Activated naive CD4-positive, alpha-beta T cell treated with anti-CD3 and anti-CD28 coated beads, Interleukin-2, amount 50 U/mL, for 72 hours (primary cell): ENCODE measurements at regions not wholly inside any gene's neighbourhood (a gene's known extent, or its start where the extent isn't known, plus 50 kb on each side); places are given as distances from the start of the nearest gene placed in this dataset.
"Not testable (repeated sequence)": the region's sequence is repeated elsewhere in the genome, so short reads cannot be mapped to it uniquely, and the experiment has no call there.

Experiments
- ATAC-seq, 2 donors: fragments of 150-1000 bp; cut with Tn5 transposase; 2 replicates each; pipeline ENCODE4 v1.10.0; 2021; ENCODE audit warnings: mild to moderate bottlenecking in 2 of 2, moderate library complexity in 2 of 2
- DNase-seq, 2 donors: peaks; one replicate each; pipeline ENCODE4 v3.0.0; 2021 to 2022; ENCODE audit warnings: low spot score in 2 of 2
- H3K27ac Mint-ChIP-seq, 2 donors: one replicate each; pipeline ENCODE4 v1.8.0; 2022; ENCODE audit warnings: mild to moderate bottlenecking in 2 of 2, mixed read lengths in 2 of 2
- H3K36me3 Mint-ChIP-seq, 2 donors: one replicate each; pipeline ENCODE4 v1.8.0; 2022; ENCODE audit warnings: mixed read lengths in 2 of 2
- H3K9me3 Mint-ChIP-seq, 2 donors: one replicate each; pipeline ENCODE4 v1.8.0; 2022; ENCODE audit warnings: mixed read lengths in 2 of 2

DNA sequence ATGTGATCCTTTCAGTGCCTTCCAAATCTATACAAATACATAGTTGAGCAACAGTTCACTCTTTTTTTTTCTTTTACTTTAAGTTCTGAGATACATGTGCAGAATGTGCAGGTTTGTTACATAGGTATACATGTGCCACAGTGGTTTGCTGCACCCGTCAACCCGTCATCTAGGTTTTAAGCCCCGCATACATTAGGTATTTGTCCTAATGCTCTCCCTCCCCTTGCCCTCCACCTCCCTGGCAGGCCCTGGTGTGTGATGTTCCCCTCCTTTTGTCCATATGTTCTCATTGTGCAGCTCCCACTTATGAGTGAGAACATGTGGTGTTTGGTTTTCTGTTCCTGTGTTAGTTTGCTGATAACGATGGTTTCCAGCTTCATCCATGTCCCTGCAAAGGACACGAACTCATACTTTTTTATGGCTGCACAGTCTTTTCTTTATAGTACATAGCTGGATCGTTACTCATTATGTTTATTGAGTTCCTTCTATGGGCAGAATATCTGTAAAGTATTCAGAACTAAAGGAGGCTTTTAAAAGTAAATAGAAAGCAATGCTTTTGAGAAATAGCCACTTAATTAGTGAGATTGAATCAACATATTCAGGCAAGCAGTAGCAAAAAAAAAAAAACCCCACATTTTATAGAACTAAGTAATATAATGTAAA is 131.6 kb upstream of the POT1 start:
- not testable (repeated sequence) for ATAC-seq, H3K9me3 Mint-ChIP-seq, H3K36me3 Mint-ChIP-seq, H3K27ac Mint-ChIP-seq, DNase-seq

DNA sequence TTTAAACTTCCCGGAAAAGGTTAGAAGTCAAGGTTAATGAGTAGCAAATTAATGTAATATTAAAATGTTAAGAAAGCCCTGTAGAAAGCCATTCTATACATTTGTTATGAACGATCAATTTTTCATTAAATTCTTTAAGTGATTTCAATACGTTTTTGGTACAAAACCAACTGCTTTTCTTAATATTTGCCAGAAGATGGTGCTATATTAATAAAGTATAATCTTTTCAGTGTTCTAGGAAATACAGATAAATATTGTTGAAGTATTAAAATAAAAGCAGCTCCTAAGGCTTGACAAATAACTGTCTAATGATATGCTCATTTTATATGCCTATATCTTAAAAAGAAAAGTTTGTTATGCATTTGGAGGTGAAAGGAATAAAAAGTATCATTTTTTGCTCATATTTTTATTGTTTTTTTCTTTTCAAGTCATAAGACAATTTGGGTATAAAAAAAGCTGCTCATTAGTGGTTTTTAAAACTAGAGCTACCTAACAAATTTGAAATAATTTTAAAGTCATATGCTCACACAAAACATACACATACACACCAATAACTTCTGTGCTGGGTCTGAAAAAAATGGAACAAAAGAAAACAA is 130.3 kb upstream of the POT1 start:
- no peak overlapping the region for H3K27ac Mint-ChIP-seq
- ATAC-seq, result no peak
- DNase-seq, result no peak
- no peaks in the 10 kb centered on the region for H3K36me3 Mint-ChIP-seq
- no peaks in the 10 kb centered on the region for H3K9me3 Mint-ChIP-seq

DNA sequence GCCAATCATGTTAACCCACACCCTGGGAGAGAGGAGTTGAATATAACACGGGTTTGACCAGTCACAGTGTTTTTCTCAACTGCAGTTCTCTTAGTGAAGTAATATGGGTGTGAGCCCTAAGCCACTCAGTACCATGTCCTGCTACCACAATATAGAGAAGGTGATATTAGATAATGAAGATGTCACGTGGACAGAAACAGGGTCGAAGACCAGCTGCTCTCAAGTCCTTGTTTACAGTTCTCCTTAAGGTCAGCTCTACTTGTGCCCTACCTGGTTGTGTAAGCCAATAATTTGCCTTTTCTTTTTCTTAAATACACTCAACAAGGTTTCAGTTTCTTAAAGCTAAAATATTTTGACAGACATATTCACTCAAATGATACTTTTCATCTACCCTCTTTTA is 128.3 kb upstream of the POT1 start:
- Mint-ChIP-seq H3K36me3 (no peaks in the 10 kb centered on the region), H3K27ac (no peak overlapping the region), H3K9me3 (no peaks in the 10 kb centered on the region)
- DNase-seq (no peak), ATAC-seq (no peak)

DNA sequence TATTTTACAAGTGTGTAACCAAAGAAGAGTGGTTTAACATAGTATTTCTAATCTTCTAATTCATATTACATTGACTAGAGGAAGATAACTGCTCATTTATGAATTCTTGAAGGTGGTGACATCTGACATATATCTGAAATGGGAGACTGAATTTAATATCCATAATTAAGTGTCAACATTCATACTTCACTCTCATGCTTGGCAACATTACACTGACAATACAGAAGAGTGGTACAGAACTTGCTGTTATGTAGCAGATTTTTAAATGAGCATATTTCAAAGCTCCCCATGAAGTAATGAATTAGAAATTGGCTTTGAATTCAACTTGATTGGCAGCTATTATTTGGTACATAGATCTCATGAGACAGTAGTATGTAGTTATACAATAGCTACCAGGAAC is 125.8 kb upstream of the POT1 start:
- no peaks in the 10 kb centered on the region for H3K36me3 Mint-ChIP-seq

DNA sequence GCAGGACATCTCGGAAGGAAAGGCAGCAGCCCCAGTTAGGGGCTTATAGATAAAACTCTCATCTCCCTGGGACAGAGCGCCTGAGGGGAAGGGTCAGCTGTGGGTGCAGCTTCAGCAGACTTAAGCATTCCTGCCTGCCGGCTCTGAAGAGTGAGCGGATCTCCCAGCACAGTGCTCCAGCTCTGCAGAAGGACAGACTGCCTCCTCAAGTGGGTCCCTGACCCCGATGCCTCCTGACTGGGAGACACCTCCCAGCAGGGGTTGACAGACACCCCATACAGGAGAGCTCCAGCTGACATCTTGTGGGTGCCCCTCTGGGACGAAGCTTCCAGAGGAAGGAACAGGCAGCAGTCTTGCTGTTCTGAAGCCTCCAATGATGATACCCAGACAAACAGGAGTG is 117.1 kb upstream of the POT1 start:
- DNase-seq, result no peak
- H3K9me3 Mint-ChIP-seq, result peaks cover 8 to 10% of the 10 kb centered on the region in 2 donors
- no peak for ATAC-seq
- H3K27ac Mint-ChIP-seq, result no peak overlapping the region
- peaks cover 9 to 11% of the 10 kb centered on the region in 2 donors for H3K36me3 Mint-ChIP-seq

More for the DNA sequence above, 125.8 kb upstream of the POT1 start:
- no peak for DNase-seq
- ATAC-seq, result no peak
- H3K27ac Mint-ChIP-seq, result no peak overlapping the region
- no peaks in the 10 kb centered on the region for H3K9me3 Mint-ChIP-seq

DNA sequence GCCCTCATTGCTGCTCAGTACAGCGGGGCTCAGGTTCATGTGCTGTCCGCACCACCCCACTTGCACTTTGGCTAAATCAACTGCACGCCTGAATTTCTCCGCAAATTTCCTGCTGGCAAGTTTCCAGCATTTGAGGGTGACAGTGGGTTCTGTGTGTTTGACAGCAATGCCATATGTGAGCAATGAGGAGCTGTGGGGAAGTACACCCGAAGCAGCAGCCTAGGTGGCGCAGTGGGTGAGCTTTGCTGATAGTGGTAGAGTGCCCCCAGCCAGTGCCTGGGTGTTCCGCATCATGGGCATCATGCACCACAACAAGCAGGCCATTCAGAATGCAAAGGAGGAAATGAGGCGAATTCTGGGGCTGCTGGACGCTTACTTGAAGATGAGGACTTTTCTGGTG is 103.9 kb upstream of the POT1 start:
- no peak for DNase-seq
- Mint-ChIP-seq H3K27ac (no peak overlapping the region), H3K9me3 (no peaks in the 10 kb centered on the region), H3K36me3 (no peaks in the 10 kb centered on the region)
- ATAC-seq, result no peak

DNA sequence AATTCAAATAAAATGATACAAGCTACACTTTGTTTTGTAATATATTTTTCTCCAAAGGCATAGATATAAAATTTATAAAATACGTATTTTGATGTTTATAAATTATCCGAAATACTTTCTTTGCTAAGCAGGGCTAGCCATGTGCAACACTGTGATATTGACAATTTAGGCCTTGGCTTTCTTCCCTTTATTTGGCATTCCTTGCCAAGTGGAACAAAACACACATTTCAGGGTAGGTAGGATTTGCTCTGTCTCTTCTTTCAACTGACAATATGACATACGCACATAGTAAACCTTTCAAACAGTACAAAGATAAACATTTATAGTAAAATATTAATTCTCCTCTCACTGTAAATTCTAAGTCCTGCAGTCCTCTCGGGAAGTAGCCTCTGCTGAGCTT is 103.3 kb upstream of the POT1 start:
- Mint-ChIP-seq H3K36me3 (no peaks in the 10 kb centered on the region), H3K9me3 (no peaks in the 10 kb centered on the region), H3K27ac (no peak overlapping the region)
- DNase-seq (no peak), ATAC-seq (no peak)

DNA sequence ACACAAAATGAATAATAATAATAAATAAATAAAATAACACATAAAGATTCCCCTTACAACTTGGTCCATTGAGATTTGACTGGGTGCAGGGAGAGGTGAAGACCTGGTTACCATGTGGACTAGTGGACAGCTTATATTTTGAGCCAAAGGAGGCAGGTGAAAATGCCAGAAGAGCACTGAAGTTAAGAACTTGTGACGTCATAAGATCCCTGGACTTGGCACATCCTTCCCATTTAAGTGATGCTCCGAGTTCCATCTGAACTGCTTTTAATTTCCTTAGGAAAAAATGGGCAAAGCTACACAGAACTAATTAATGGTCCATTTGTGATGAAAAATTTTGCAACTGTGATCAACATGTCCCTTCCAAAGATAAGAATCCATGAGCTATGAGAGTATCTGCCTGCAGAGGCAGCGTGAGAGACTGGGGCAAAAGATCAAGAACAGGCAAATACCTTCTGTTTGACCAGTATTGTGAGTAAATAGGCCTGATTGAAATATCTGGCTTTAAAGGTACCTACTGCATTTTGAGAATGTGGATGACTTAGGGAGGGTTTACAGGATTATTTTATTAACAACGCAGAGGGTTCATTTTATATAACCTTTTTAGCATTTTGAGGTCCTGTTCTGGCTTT is 101.2 kb upstream of the POT1 start:
- Mint-ChIP-seq H3K36me3 (no peaks in the 10 kb centered on the region), H3K27ac (no peak overlapping the region), H3K9me3 (no peaks in the 10 kb centered on the region)
- DNase-seq, result no peak
- ATAC-seq, result no peak

DNA sequence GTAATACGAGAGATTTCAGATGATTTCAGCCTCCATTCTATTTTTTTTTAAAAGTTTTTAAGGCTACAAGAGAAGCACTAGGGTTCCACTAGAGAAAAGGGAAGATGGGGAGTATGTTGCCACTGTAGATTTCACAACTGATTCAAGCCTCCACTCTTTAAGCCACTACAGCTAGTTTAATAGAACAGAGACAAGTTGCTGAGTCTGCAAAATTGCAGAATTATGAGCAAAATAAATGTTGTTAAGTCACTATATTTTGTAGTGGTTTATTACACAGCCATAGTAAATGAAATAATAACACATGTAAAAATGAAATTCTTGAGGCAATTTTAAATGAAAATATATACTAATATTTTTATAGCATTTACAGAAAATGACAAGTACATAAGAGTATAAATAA is 96.0 kb upstream of the POT1 start:
- DNase-seq, result no peak
- ATAC-seq, result no peak
- Mint-ChIP-seq H3K27ac (no peak overlapping the region), H3K36me3 (no peaks in the 10 kb centered on the region), H3K9me3 (peaks cover 0 to 3% of the 10 kb centered on the region in 2 donors)

DNA sequence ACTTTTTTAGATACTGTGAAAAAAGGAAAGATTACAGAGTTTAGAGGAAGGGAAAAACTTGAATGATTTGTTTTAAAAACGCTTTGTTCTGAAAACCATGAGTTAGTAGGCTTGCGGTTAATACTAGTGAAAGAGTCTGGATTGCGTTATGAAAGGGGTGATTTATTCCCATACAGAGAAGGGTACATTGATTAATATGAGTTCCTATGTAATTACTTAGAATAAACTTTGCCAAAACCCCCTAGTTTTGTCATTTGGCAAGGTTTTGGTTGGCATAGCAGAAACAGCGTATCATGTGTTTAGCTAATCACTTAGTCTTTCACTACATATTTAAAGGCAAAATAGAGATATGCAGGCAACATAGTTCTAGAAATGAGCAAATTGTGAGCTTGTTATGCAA is 91.2 kb upstream of the POT1 start:
- Mint-ChIP-seq H3K27ac (no peak overlapping the region), H3K9me3 (peaks cover 0 to 4% of the 10 kb centered on the region in 2 donors), H3K36me3 (no peaks in the 10 kb centered on the region)
- ATAC-seq (no peak), DNase-seq (no peak)

DNA sequence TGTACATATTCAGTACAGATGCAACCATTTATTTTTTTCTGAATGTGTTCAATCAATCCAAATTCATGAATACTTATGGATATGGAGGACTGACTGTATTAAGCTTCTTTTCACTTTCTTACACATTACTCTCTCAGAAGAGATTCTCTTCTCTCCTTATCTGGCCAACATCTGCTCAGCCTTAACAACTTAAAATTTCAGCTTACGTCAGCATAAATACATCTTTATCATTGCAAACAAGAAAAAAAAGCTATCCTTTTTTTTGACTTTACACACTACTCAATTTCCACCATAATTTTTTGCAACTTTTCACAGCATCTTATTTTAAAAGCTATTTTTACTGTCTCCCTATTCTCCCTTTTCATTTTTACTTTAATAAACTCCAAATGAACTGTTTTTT is 80.9 kb upstream of the POT1 start:
- H3K27ac Mint-ChIP-seq, result no peak overlapping the region
- H3K36me3 Mint-ChIP-seq, result no peaks in the 10 kb centered on the region
- no peaks in the 10 kb centered on the region for H3K9me3 Mint-ChIP-seq
- DNase-seq, result no peak
- no peak for ATAC-seq

DNA sequence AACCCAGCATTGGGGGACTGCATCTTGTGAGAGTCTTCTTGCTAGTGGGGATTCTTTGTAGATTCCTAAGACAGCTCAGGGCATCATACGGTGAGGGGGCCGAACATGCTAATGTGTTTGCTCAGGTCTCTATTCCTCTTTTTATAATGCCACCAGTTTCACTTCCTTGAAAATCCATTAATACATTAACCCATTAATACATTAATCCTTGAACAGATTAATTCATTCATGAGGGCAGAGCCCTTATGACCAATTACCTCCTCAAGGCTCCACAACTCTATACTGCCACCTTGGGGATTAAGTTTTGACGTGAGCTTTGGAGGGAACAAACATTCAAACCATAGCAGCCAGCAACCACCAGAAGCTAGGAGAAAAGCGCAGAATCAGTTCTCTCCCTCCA is 67.2 kb upstream of the POT1 start:
- DNase-seq (no peak), ATAC-seq (no peak)
- Mint-ChIP-seq H3K27ac (no peak overlapping the region), H3K9me3 (peaks cover 10 to 11% of the 10 kb centered on the region in 2 donors), H3K36me3 (peaks cover 0 to 11% of the 10 kb centered on the region in 2 donors)

DNA sequence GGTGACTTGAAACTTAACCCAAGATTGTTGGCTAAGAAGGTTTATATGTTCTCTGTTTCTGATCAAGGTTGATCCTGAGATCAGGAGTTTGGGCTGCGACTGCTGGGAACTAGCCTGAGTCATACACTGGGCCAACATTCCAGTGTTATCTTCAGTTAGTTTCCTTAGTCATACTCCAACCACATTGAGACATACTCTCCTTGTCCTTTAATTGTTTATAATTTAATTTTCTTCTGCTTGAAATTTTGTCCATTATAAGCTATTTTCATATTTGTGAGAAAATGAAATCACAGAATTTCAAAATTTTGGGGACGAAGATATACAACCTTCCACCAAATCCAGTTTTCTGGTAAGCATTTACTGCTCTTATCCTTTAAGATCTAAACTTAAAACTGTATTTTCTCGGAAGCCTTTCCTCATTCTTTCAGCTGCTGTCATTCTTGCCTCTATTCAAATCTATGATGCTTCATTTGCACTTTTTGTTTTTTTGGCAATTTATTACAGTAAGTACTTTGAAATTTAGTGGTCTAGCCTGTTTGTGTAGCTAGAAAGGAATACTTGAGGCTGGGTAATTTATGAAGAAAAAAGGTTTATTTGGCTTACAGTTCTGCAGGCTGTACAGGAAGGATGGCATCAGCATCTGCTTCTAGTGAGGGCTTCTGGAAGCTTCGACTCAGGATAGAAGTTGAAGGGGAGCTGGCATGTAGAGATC is 63.4 kb upstream of the POT1 start:
- H3K27ac Mint-ChIP-seq, result no peak overlapping the region
- ATAC-seq, result no peak
- DNase-seq, result no peak
- peaks cover 0 to 11% of the 10 kb centered on the region in 2 donors for H3K36me3 Mint-ChIP-seq
- peaks cover 4 to 11% of the 10 kb centered on the region in 2 donors for H3K9me3 Mint-ChIP-seq

DNA sequence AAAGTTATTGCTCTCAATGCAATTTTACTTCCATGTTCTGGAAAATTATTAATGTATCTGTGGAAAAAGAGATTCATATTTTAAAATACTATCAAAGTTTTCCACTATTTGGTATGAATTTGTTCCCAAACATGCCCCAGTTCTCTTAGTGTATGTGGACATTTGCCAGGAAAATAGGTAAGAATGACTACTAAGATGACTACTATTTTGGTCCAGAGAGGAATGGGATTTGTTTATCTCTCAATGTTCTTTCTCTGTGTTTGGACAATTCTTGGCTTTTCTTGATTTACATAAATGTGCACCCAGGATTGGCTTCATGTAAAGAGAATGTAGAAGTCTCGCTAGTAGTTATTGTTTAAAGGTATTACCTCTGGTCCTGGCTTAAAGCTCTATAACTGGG is 60.3 kb upstream of the POT1 start:
- no peak for ATAC-seq
- Mint-ChIP-seq H3K36me3 (peaks cover 0 to 5% of the 10 kb centered on the region in 2 donors), H3K9me3 (peaks cover 6 to 11% of the 10 kb centered on the region in 2 donors)

More for the DNA sequence above, 60.3 kb upstream of the POT1 start:
- H3K27ac Mint-ChIP-seq, result no peak overlapping the region
- no peak for DNase-seq
